Esophagus squamous epithelium (tissue), 5 donors: ENCODE measurements at regions not wholly inside any gene's neighbourhood (a gene's known extent, or its start where the extent isn't known, plus 50 kb on each side); places are given as distances from the start of the nearest gene placed in this dataset.

ENCODE experiments used
- DNase-seq: peaks from one replicate; lab custom pipeline; 2025; lab: John Stamatoyannopoulos, UW
- H3K27ac ChIP-seq, 4 donors: fragments of 200-600 bp; sonication (generic); one replicate each; pipeline ENCODE4 v1.5.1; 2016 to 2019; ENCODE audit warnings: mild to moderate bottlenecking in 1 of 4
- H3K27me3 ChIP-seq, 4 donors: fragments of 200-600 bp; sonication (generic); 1 replicate in 3 of 4; 2 replicates in 1 of 4; pipeline versions ENCODE4 v1.5.1 to v1.6.0; 2017 to 2021; ENCODE audit warnings: antibody characterized with exemption in 1 of 4
- H3K36me3 ChIP-seq, 3 donors: fragments of 200-600 bp; sonication (generic); one replicate each; pipeline ENCODE4 v1.5.1; 2016 to 2019
- H3K4me1 ChIP-seq, 3 donors: fragments of 200-600 bp; sonication (generic); one replicate each; pipeline ENCODE4 v1.5.1; 2017 to 2019
- H3K4me3 ChIP-seq, 4 donors: fragments of 200-600 bp; sonication (generic); 1 replicate in 3 of 4; 2 replicates in 1 of 4; pipeline ENCODE4 v1.5.1; 2016 to 2019; ENCODE audit warnings: mild to moderate bottlenecking in 2 of 4, moderate library complexity in 1 of 4
- H3K9me3 ChIP-seq, 3 donors: fragments of 200-600 bp; sonication (generic); one replicate each; pipeline ENCODE4 v1.5.1; 2016 to 2019
- CTCF ChIP-seq, 6 experiments: fragments of 450-650 bp in 4 of 6; fragments of 200-600 bp in 2 of 6; sonication (generic) in 2 of 6; IDR thresholded peaks; one replicate each; pipeline ENCODE4 v1.5.1; 2016 to 2019; ENCODE audit warnings: antibody characterized with exemption in 6 of 6, mild to moderate bottlenecking in 4 of 6, moderate library complexity in 4 of 6
- POLR2A ChIP-seq, 4 donors: fragments of 450-650 bp; IDR thresholded peaks; one replicate each; pipeline ENCODE4 v1.6.1; 2017; ENCODE audit warnings: antibody characterized with exemption in 4 of 4, mild to moderate bottlenecking in 4 of 4, moderate library complexity in 3 of 4
- WGBS, 2 donors: methylation state at CpG; one replicate each; pipeline ENCODE4 v1.1.5; 2018; 5-methylcytosine and 5-hydroxymethylcytosine counted together
- intact Hi-C: fragments of 100-400 bp; cut with DNase I; formaldehyde crosslinking; loops from one replicate; pipeline ENCODE4 v1.15.0; 2022
- donor health status: DM: yes; HTN: yes; CAD: no.

DNA sequence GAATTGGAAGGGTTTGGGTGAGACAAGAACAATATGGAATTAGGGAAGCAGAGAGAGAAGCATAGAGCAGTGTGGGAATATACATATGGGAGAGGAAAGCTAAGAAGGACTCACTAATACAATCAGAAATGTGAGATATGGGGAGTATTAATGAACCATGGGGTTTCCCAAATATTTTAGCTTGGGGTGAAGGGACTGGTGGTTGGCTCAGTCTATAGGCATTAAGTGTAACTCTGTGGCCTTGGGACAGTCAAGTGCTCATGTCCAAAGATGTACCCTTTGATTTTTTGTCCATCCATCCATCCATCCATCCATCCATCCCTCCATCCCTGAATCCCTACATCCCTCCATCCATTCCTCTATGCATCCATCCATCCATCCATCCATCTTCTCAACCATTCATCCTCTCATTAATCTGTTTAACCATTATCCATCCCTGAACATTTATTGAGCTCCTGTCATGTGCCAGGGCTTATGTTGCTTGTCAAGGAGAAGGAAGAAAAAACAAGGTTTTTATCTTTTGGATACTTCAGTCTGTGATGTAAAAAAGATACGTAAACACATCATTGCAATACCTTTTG, 263.4 kb upstream of the CHD6 start:
- no peak overlapping the region for H3K4me3 ChIP-seq
- intact Hi-C loops, result loop anchor here (10.0 kb wide), 1 partner anchor 1313 kb away; no protein-coding TSS in a partner anchor

GRCh38 chr20:41879123-41879522, 260.9 kb upstream of the CHD6 start:
- Histone ChIP-seq H3K4me3 (no peak overlapping the region), H3K27ac (no peak overlapping the region), H3K27me3 (peaks cover 0 to 62% (median 0%) of the 10 kb centered on the region in 4 donors), H3K36me3 (no peaks in the 10 kb centered on the region), H3K9me3 (no peaks in the 10 kb centered on the region), H3K4me1 (no peaks in the 10 kb centered on the region)
- DNase-seq, result no peak
- intact Hi-C loops, result no loop called here
- 21 to 31% methylated on average over 2 of the region's 2 CpGs for WGBS, 2 donors
- TF ChIP-seq CTCF (IDR thresholded peaks at IDR 0.05), result no peak
- no peak for TF ChIP-seq POLR2A (IDR thresholded peaks at IDR 0.05)

More for the DNA sequence above, 263.4 kb upstream of the CHD6 start:
- 39 to 60% methylated on average over 1 of the region's 1 CpG for WGBS, 2 donors
- no peaks in the 10 kb centered on the region for H3K36me3 ChIP-seq
- peaks cover 0 to 44% (median 0%) of the 10 kb centered on the region in 4 donors for H3K27me3 ChIP-seq
- H3K27ac ChIP-seq, result no peak overlapping the region
- no peaks in the 10 kb centered on the region for H3K4me1 ChIP-seq
- TF ChIP-seq CTCF (IDR thresholded peaks at IDR 0.05), result no peak
- no peak for TF ChIP-seq POLR2A (IDR thresholded peaks at IDR 0.05)
- no peak for DNase-seq
- no peaks in the 10 kb centered on the region for H3K9me3 ChIP-seq

DNA sequence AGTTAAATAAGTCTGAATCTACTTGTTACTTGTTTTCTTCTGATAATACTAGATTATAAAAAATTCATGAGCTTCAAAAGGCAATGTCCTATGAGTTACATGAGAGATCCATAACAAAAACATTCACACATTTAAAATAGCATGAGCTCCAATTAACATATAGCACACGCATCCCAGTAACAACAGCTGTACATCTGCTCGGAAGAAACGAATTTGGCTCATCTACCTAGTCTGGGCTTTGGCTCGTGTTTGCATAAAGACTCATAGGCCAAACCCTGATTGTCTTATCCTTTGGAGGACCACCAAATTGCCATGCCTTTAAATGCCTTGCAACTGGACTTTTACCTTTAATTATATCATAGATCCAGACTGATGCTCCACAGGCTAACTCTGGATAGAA, 259.7 kb upstream of the CHD6 start:
- peaks cover 0 to 68% (median 1%) of the 10 kb centered on the region in 4 donors for H3K27me3 ChIP-seq
- intact Hi-C loops, result no loop called here
- WGBS, 2 donors, result 59 to 76% methylated on average over 4 of the region's 4 CpGs

GRCh38 chr20:41874658-41875057, 256.5 kb upstream of the CHD6 start:
- TF ChIP-seq CTCF (IDR thresholded peaks at IDR 0.05) (no peak), POLR2A (IDR thresholded peaks at IDR 0.05) (no peak)
- Histone ChIP-seq H3K27me3 (peaks cover 0 to 63% (median 2%) of the 10 kb centered on the region in 4 donors), H3K4me1 (no peaks in the 10 kb centered on the region), H3K9me3 (no peaks in the 10 kb centered on the region), H3K4me3 (no peak overlapping the region), H3K27ac (no peak overlapping the region), H3K36me3 (no peaks in the 10 kb centered on the region)
- DNase-seq, result no peak
- 47 to 50% methylated on average over 1 of the region's 1 CpG for WGBS, 2 donors
- intact Hi-C loops, result no loop called here

More for the DNA sequence above, 259.7 kb upstream of the CHD6 start:
- TF ChIP-seq POLR2A (IDR thresholded peaks at IDR 0.05), result no peak
- TF ChIP-seq CTCF (IDR thresholded peaks at IDR 0.05), result no peak
- H3K4me3 ChIP-seq, result no peak overlapping the region
- no peaks in the 10 kb centered on the region for H3K4me1 ChIP-seq
- H3K9me3 ChIP-seq, result no peaks in the 10 kb centered on the region
- H3K36me3 ChIP-seq, result no peaks in the 10 kb centered on the region
- no peak overlapping the region for H3K27ac ChIP-seq
- no peak for DNase-seq

DNA sequence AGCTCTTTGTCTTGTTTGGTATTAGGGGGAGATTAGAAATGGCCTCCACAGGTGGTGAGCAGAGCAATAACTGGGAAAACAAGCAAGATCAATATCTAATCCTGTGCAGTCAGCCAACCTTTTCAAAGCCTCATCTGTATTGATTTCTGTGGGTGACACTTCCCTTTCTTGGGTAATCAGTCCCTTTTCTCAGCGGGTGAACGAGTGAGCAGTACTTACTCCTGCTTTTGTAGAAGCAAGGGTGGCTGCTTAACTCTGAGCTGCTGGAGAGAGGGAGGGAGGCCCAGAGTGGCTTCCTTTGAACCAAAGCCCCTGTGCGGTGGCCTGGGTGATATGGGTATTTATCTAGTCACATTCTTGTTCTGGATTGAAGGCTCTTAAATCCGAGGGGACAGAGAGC, 254.8 kb upstream of the CHD6 start:
- DNase-seq, result no peak
- no peak overlapping the region for H3K27ac ChIP-seq
- H3K4me3 ChIP-seq, result no peak overlapping the region
- WGBS, 2 donors, result 27 to 35% methylated on average over 4 of the region's 4 CpGs
- H3K9me3 ChIP-seq, result peaks cover 0 to 11% (median 7%) of the 10 kb centered on the region in 3 donors
- H3K27me3 ChIP-seq, result peaks cover 0 to 50% (median 2%) of the 10 kb centered on the region in 4 donors
- H3K4me1 ChIP-seq, result no peaks in the 10 kb centered on the region
- intact Hi-C loops, result no loop called here
- TF ChIP-seq CTCF (IDR thresholded peaks at IDR 0.05) (no peak), POLR2A (IDR thresholded peaks at IDR 0.05) (no peak)
- no peaks in the 10 kb centered on the region for H3K36me3 ChIP-seq
